Body of pancreas (tissue), 4 donors: ENCODE measurements at regions not wholly inside any gene's neighbourhood (a gene's known extent, or its start where the extent isn't known, plus 50 kb on each side); places are given as distances from the start of the nearest gene placed in this dataset.

Experiments
- ATAC-seq: fragments of 150-250 bp; one replicate; pipeline ENCODE4 v1.9.1; 2016
- DNase-seq, 4 donors: peaks; one replicate each; pipeline ENCODE4 v3.0.0-alpha.2; 2019
- H3K27ac ChIP-seq, 4 donors: fragments of 200-600 bp; sonication (generic); 1 replicate in 3 of 4; 2 replicates in 1 of 4; pipeline versions ENCODE4 v1.5.1 to v1.6.1; 2016 to 2019; ENCODE audit warnings: mild to moderate bottlenecking in 1 of 4, mixed read lengths in 1 of 4, moderate library complexity in 1 of 4
- H3K27me3 ChIP-seq, 2 donors: fragments of 200-600 bp; sonication (generic); one replicate each; pipeline ENCODE4 v1.6.0; 2016; ENCODE audit warnings: mild to moderate bottlenecking in 1 of 2
- H3K36me3 ChIP-seq, 2 donors: fragments of 200-600 bp; sonication (generic); replicated peaks in 1 of 2; 2 replicates each; pipeline ENCODE4 v1.5.1; 2016; ENCODE audit warnings: low read depth in 2 of 2; ENCODE audit not compliant: insufficient read depth in 1 of 2
- H3K4me1 ChIP-seq: fragments of 200-600 bp; sonication (generic); one replicate; pipeline ENCODE4 v1.6.0; 2016
- H3K4me3 ChIP-seq, 2 donors: fragments of 200-600 bp; sonication (generic); 1 replicate in 1 of 2; 2 replicates in 1 of 2; pipeline ENCODE4 v1.5.1; 2016 to 2019
- H3K9me3 ChIP-seq, 3 donors: fragments of 200-600 bp; sonication (generic); 1 replicate in 2 of 3; 2 replicates in 1 of 3; pipeline ENCODE4 v1.5.1; 2016
- CTCF ChIP-seq, 7 experiments: fragments of 450-650 bp in 4 of 7; fragments of 200-600 bp in 3 of 7; sonication (generic) in 3 of 7; IDR thresholded peaks; one replicate each; pipeline ENCODE4 v1.5.1; 2016 to 2019; ENCODE audit warnings: antibody characterized with exemption in 7 of 7
- POLR2A ChIP-seq, 3 donors: fragments of 450-650 bp; IDR thresholded peaks; one replicate each; pipeline ENCODE4 v1.6.1; 2016; ENCODE audit warnings: antibody characterized with exemption in 3 of 3, mild to moderate bottlenecking in 2 of 3
- WGBS, 2 donors: methylation state at CpG; one replicate each; pipeline ENCODE4 v1.1.5; 2017; 5-methylcytosine and 5-hydroxymethylcytosine counted together
- intact Hi-C: fragments of 100-400 bp; cut with DNase I; formaldehyde crosslinking; loops from one replicate; pipeline ENCODE4 v1.15.1; 2023

- TF ChIP-seq CTCF (IDR thresholded peaks at IDR 0.05) (no peak), POLR2A (IDR thresholded peaks at IDR 0.05) (no peak)
- Histone ChIP-seq H3K27me3 (no peaks in the 10 kb centered on the region), H3K27ac (no peak overlapping the region), H3K9me3 (no peaks in the 10 kb centered on the region), H3K4me3 (no peak overlapping the region), H3K4me1 (no peaks in the 10 kb centered on the region), H3K36me3 (no peaks in the 10 kb centered on the region)
- 87 to 88% methylated on average over 5 of the region's 5 CpGs for WGBS, 2 donors
- intact Hi-C loops = no loop called here
- DNase-seq = no peak
- no peak for ATAC-seq
Observed at GRCh38 chr2:198339116-198339515, 534.7 kb downstream of the PLCL1 start.

GRCh38 chr2:198337368-198337767, 533.0 kb downstream of the PLCL1 start:
- 62 to 72% methylated on average over 3 of the region's 3 CpGs for WGBS, 2 donors
- intact Hi-C loops = no loop called here
- DNase-seq (no peak), ATAC-seq (no peak)
- TF ChIP-seq POLR2A (IDR thresholded peaks at IDR 0.05) = no peak
- TF ChIP-seq CTCF (IDR thresholded peaks at IDR 0.05) = no peak
- Histone ChIP-seq H3K4me3 (no peak overlapping the region), H3K9me3 (no peaks in the 10 kb centered on the region), H3K27ac (no peak overlapping the region), H3K27me3 (no peaks in the 10 kb centered on the region), H3K36me3 (no peaks in the 10 kb centered on the region), H3K4me1 (no peaks in the 10 kb centered on the region)

- DNase-seq (no peak), ATAC-seq (no peak)
- intact Hi-C loops = no loop called here
- Histone ChIP-seq H3K4me3 (no peak overlapping the region), H3K4me1 (no peaks in the 10 kb centered on the region), H3K36me3 (no peaks in the 10 kb centered on the region), H3K9me3 (no peaks in the 10 kb centered on the region), H3K27me3 (no peaks in the 10 kb centered on the region), H3K27ac (no peak overlapping the region)
- 74 to 88% methylated on average over 2 of the region's 2 CpGs for WGBS, 2 donors
- TF ChIP-seq CTCF (IDR thresholded peaks at IDR 0.05) (no peak), POLR2A (IDR thresholded peaks at IDR 0.05) (no peak)
Observed at GRCh38 chr2:198328454-198328853, 524.1 kb downstream of the PLCL1 start.

GRCh38 chr2:198327526-198327925, 523.1 kb downstream of the PLCL1 start:
- intact Hi-C loops = no loop called here
- WGBS, 2 donors = 80 to 82% methylated on average over 4 of the region's 4 CpGs
- H3K4me3 ChIP-seq = no peak overlapping the region
- H3K4me1 ChIP-seq = no peaks in the 10 kb centered on the region
- TF ChIP-seq CTCF (IDR thresholded peaks at IDR 0.05) (no peak), POLR2A (IDR thresholded peaks at IDR 0.05) (no peak)
- H3K27ac ChIP-seq = no peak overlapping the region
- no peaks in the 10 kb centered on the region for H3K36me3 ChIP-seq
- no peaks in the 10 kb centered on the region for H3K9me3 ChIP-seq
- DNase-seq = no peak
- no peak for ATAC-seq
- H3K27me3 ChIP-seq = no peaks in the 10 kb centered on the region

GRCh38 chr2:198326431-198326830, 522.0 kb downstream of the PLCL1 start:
- ATAC-seq (no peak), DNase-seq (no peak)
- Histone ChIP-seq H3K4me3 (no peak overlapping the region), H3K27me3 (no peaks in the 10 kb centered on the region), H3K36me3 (no peaks in the 10 kb centered on the region), H3K9me3 (no peaks in the 10 kb centered on the region), H3K27ac (no peak overlapping the region), H3K4me1 (no peaks in the 10 kb centered on the region)
- WGBS, 2 donors = 23 to 24% methylated on average over 1 of the region's 1 CpG
- intact Hi-C loops = no loop called here
- no peak for TF ChIP-seq POLR2A (IDR thresholded peaks at IDR 0.05)
- no peak for TF ChIP-seq CTCF (IDR thresholded peaks at IDR 0.05)
